ENCODE measurements at regions not wholly inside any gene's neighbourhood (a gene's known extent, or its start where the extent isn't known, plus 50 kb on each side); places are given as distances from the start of the nearest gene placed in this dataset.

DNA sequence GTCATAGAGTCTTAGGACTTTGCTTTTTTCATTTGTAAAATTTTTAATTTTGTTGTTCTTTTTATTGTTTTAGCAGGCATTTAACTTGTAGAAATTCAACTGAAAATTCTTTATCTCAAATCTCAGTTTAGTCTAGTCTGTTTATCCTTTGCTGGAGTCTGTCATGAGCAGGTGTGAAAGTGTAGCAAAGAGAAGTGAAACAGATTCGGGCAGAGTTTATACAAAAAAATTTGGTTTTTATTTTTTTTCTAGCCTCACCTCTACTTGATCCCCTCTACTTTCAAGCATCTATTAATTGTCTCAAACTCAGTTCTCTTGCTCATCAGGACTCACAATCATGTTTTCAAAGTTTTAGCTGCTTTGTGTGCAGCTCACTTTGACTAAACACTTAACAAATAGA, 655.2 kb downstream of the HDGFL1 start:
- TF ChIP-seq ZNF335 (tag by site-specific recombination; conservative IDR thresholded peaks at IDR 0.05) (no peak), ZNF280D (tag by site-specific recombination; IDR thresholded peaks at IDR 0.05) (no peak), ZNF596 (tag by site-specific recombination; IDR thresholded peaks at IDR 0.05) (no peak), ZNF394 (tag by site-specific recombination; IDR thresholded peaks at IDR 0.05; ENCODE audit: borderline replicate concordance) (no peak), ZFP37 (tag by site-specific recombination; IDR thresholded peaks at IDR 0.05) (no peak), ZNF16 (tag by site-specific recombination; IDR thresholded peaks at IDR 0.05; ENCODE audit: low read depth) (no peak), ZNF660 (tag by site-specific recombination; IDR thresholded peaks at IDR 0.05) (no peak), ZNF169 (tag by site-specific recombination; IDR thresholded peaks at IDR 0.05) (no peak), ZNF23 (tag by site-specific recombination; IDR thresholded peaks at IDR 0.05; ENCODE audit: borderline replicate concordance) (no peak), TRIM28 (IDR thresholded peaks at IDR 0.05; ENCODE audit: borderline replicate concordance, low read length) (no peak), ZNF174 (tag by site-specific recombination; IDR thresholded peaks at IDR 0.05) (no peak), ZNF830 (tag by site-specific recombination; IDR thresholded peaks at IDR 0.05; ENCODE audit: low read depth) (no peak), ZNF555 (tag by site-specific recombination; conservative IDR thresholded peaks at IDR 0.05) (no peak), ZSCAN30 (tag by site-specific recombination; IDR thresholded peaks at IDR 0.05) (no peak), ZBTB1 (tag by site-specific recombination; IDR thresholded peaks at IDR 0.05) (no peak), ZNF184 (tag by site-specific recombination; IDR thresholded peaks at IDR 0.05) (no peak)
- TF ChIP-seq, protein P1, sequence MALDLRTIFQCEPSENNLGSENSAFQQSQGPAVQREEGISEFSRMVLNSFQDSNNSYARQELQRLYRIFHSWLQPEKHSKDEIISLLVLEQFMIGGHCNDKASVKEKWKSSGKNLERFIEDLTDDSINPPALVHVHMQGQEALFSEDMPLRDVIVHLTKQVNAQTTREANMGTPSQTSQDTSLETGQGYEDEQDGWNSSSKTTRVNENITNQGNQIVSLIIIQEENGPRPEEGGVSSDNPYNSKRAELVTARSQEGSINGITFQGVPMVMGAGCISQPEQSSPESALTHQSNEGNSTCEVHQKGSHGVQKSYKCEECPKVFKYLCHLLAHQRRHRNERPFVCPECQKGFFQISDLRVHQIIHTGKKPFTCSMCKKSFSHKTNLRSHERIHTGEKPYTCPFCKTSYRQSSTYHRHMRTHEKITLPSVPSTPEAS (tag by site-specific recombination; IDR thresholded peaks at IDR 0.05), result no peak
- POLR2A ChIA-PET, result no interaction called here
- H3K36me3 ChIP-seq (ENCODE audit: control insufficient read depth in 2 of 2, insufficient read depth in 1 of 2, low read length in 2 of 2), result no peaks in the 10 kb centered on the region
- CTCF ChIA-PET, result no interaction called here
- no peak overlapping the region for H3K27ac ChIP-seq (ENCODE audit: extremely low read depth, low read depth, low read length)
- H3K4me3 ChIP-seq (ENCODE audit: low read depth, low read length), result no peak overlapping the region
- no peaks in the 10 kb centered on the region for H3K4me1 ChIP-seq (ENCODE audit: control insufficient read depth, insufficient read depth, low read length)
- no peaks in the 10 kb centered on the region for H3K9me3 ChIP-seq (ENCODE audit: control insufficient read depth, insufficient read depth, low read depth, low read length)

DNA sequence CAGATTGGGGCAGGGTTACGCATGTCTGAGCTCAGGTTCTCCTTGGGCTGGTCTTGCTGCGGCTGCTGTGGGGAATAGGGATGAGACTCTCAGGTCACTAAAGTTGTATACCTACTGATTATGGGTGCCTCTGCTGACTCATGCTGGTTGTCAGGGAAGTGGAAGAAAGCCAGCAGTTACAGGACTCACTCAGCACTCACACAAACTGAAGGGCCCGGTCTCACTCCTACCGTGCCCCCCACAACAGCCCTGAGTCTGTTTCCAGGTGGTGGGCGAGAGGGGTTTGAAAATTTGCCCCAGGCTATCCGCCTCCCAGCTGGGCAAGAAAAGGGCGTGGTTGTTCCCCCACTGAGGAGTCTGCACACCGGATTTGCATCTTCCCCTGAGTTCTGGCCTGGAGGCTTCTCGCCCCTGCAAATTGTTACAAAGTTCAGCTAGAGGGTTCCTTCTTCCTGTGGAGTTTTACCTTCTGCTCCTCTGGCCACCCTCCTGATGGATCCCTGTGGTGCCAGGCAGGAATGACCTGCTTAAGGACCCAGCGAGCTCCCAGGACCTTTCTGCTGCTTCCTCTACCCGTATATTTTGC, 659.2 kb downstream of the HDGFL1 start:
- Histone ChIP-seq H3K9me3 (ENCODE audit: control insufficient read depth, insufficient read depth, low read depth, low read length) (no peaks in the 10 kb centered on the region), H3K4me1 (ENCODE audit: control insufficient read depth, insufficient read depth, low read length) (no peaks in the 10 kb centered on the region), H3K4me3 (ENCODE audit: low read depth, low read length) (no peak overlapping the region), H3K27ac (ENCODE audit: extremely low read depth, low read depth, low read length) (no peak overlapping the region), H3K36me3 (ENCODE audit: control insufficient read depth in 2 of 2, insufficient read depth in 1 of 2, low read length in 2 of 2) (no peaks in the 10 kb centered on the region)
- no peak for TF ChIP-seq ZNF169 (tag by site-specific recombination; IDR thresholded peaks at IDR 0.05)
- no peak for TF ChIP-seq ZNF426 (tag by site-specific recombination; IDR thresholded peaks at IDR 0.05)
- no peak for TF ChIP-seq ZNF248 (tag by site-specific recombination; IDR thresholded peaks at IDR 0.05)
- TF ChIP-seq ZNF114 (tag by site-specific recombination; IDR thresholded peaks at IDR 0.05), result no peak
- no peak for TF ChIP-seq ZNF274 (IDR thresholded peaks at IDR 0.05; ENCODE audit: low read length)
- TF ChIP-seq ZNF274 (tag by site-specific recombination; IDR thresholded peaks at IDR 0.05; ENCODE audit: borderline replicate concordance), result no peak
- no peak for TF ChIP-seq HOXC10 (CRISPR knock-in tag; IDR thresholded peaks at IDR 0.05)
- no peak for TF ChIP-seq ZNF626 (tag by site-specific recombination; IDR thresholded peaks at IDR 0.05)
- no peak for TF ChIP-seq ZNF623 (tag by site-specific recombination; IDR thresholded peaks at IDR 0.05)
- no peak for TF ChIP-seq ATF2 (tag by site-specific recombination; IDR thresholded peaks at IDR 0.05; ENCODE audit: low read depth)
- no peak for TF ChIP-seq ZNF174 (tag by site-specific recombination; IDR thresholded peaks at IDR 0.05)
- CTCF ChIA-PET, result interaction anchor here (0.7 kb wide), 2 partner anchors 259 to 397 kb away, joined by 3 read pairs; no protein-coding TSS in a partner anchor
- POLR2A ChIA-PET, result no interaction called here
